ENCODE measurements at regions not wholly inside any gene's neighbourhood (a gene's known extent, or its start where the extent isn't known, plus 50 kb on each side); places are given as distances from the start of the nearest gene placed in this dataset.

DNA sequence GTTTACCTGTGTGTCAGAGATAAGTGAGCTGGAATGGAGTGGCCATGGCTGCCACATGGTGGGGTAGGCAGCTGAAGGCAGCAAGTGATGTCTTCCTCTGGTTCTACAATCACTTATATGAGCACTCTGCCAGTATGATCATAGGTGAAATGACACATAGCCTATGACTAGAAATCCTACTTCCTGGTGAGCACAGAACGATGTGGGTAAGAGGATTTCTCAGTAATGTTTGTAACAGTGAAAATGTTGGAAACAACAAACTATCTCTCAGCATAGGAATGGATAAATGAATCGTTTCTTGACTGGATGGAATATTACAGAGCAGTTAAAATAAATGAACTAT, 187.0 kb upstream of the S1PR3 start:
- H3K9me2 ChIP-seq (replicated peaks; ENCODE audit: insufficient read depth, low read length): no peaks in the 10 kb centered on the region
- no peak overlapping the region for H3K9ac ChIP-seq (ENCODE audit: low read length)
- TF ChIP-seq, protein P1, sequence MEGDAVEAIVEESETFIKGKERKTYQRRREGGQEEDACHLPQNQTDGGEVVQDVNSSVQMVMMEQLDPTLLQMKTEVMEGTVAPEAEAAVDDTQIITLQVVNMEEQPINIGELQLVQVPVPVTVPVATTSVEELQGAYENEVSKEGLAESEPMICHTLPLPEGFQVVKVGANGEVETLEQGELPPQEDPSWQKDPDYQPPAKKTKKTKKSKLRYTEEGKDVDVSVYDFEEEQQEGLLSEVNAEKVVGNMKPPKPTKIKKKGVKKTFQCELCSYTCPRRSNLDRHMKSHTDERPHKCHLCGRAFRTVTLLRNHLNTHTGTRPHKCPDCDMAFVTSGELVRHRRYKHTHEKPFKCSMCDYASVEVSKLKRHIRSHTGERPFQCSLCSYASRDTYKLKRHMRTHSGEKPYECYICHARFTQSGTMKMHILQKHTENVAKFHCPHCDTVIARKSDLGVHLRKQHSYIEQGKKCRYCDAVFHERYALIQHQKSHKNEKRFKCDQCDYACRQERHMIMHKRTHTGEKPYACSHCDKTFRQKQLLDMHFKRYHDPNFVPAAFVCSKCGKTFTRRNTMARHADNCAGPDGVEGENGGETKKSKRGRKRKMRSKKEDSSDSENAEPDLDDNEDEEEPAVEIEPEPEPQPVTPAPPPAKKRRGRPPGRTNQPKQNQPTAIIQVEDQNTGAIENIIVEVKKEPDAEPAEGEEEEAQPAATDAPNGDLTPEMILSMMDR (IDR thresholded peaks at IDR 0.05; ENCODE audit: insufficient read depth, low read length, poor library complexity, severe bottlenecking): no peak
- TF ChIP-seq EZH2phosphoT487 (conservative IDR thresholded peaks at IDR 0.05; ENCODE audit: low read length): no peak
- H3K79me2 ChIP-seq (ENCODE audit: insufficient read depth, low read length): no peaks in the 10 kb centered on the region
- no peaks in the 10 kb centered on the region for H3K36me3 ChIP-seq (ENCODE audit: low read length)
- no peaks in the 10 kb centered on the region for H3K27me3 ChIP-seq (ENCODE audit: low read length)
- H3F3A ChIP-seq (ENCODE audit: insufficient read depth): no peaks in the 10 kb centered on the region
- H3K4me3 ChIP-seq (ENCODE audit: insufficient read depth, low read length, poor library complexity, severe bottlenecking): no peak overlapping the region
- H2AFZ ChIP-seq (ENCODE audit: low read depth, low read length, severe bottlenecking): no peak overlapping the region
- H3K9me3 ChIP-seq (ENCODE audit: insufficient read depth, low read length): no peaks in the 10 kb centered on the region
- no peak overlapping the region for H3K4me2 ChIP-seq (ENCODE audit: low read depth, low read length, poor library complexity, severe bottlenecking)
- H3K27ac ChIP-seq (ENCODE audit: low read depth, low read length): no peak overlapping the region
- H4K20me1 ChIP-seq (ENCODE audit: low read depth, low read length): no peaks in the 10 kb centered on the region

GRCh38 chr9:88805217-88805943, 185.9 kb upstream of the S1PR3 start:
- Histone ChIP-seq H3K9ac (ENCODE audit: low read length) (no peak overlapping the region), H3K9me3 (ENCODE audit: insufficient read depth, low read length) (no peaks in the 10 kb centered on the region), H3F3A (ENCODE audit: insufficient read depth) (no peaks in the 10 kb centered on the region), H3K79me2 (ENCODE audit: insufficient read depth, low read length) (no peaks in the 10 kb centered on the region), H3K27ac (ENCODE audit: low read depth, low read length) (no peak overlapping the region), H2AFZ (ENCODE audit: low read depth, low read length, severe bottlenecking) (no peak overlapping the region), H4K20me1 (ENCODE audit: low read depth, low read length) (no peaks in the 10 kb centered on the region), H3K9me2 (replicated peaks; ENCODE audit: insufficient read depth, low read length) (no peaks in the 10 kb centered on the region), H3K27me3 (ENCODE audit: low read length) (no peaks in the 10 kb centered on the region), H3K4me3 (ENCODE audit: insufficient read depth, low read length, poor library complexity, severe bottlenecking) (no peak overlapping the region), H3K4me2 (ENCODE audit: low read depth, low read length, poor library complexity, severe bottlenecking) (no peak overlapping the region), H3K36me3 (ENCODE audit: low read length) (no peaks in the 10 kb centered on the region)
- TF ChIP-seq, protein P1 (IDR thresholded peaks at IDR 0.05; ENCODE audit: insufficient read depth, low read length, poor library complexity, severe bottlenecking): no peak
- TF ChIP-seq EZH2phosphoT487 (conservative IDR thresholded peaks at IDR 0.05; ENCODE audit: low read length): no peak

GRCh38 chr9:88807426-88807825, 183.8 kb upstream of the S1PR3 start:
- H3F3A ChIP-seq (ENCODE audit: insufficient read depth): no peaks in the 10 kb centered on the region
- no peak overlapping the region for H3K4me3 ChIP-seq (ENCODE audit: insufficient read depth, low read length, poor library complexity, severe bottlenecking)
- no peak overlapping the region for H3K9ac ChIP-seq (ENCODE audit: low read length)
- no peaks in the 10 kb centered on the region for H3K27me3 ChIP-seq (ENCODE audit: low read length)
- H3K79me2 ChIP-seq (ENCODE audit: insufficient read depth, low read length): no peaks in the 10 kb centered on the region
- H3K9me2 ChIP-seq (replicated peaks; ENCODE audit: insufficient read depth, low read length): no peaks in the 10 kb centered on the region
- no peaks in the 10 kb centered on the region for H4K20me1 ChIP-seq (ENCODE audit: low read depth, low read length)
- H3K36me3 ChIP-seq (ENCODE audit: low read length): no peaks in the 10 kb centered on the region
- H3K27ac ChIP-seq (ENCODE audit: low read depth, low read length): no peak overlapping the region
- H2AFZ ChIP-seq (ENCODE audit: low read depth, low read length, severe bottlenecking): no peak overlapping the region
- H3K9me3 ChIP-seq (ENCODE audit: insufficient read depth, low read length): no peaks in the 10 kb centered on the region
- no peak for TF ChIP-seq EZH2phosphoT487 (conservative IDR thresholded peaks at IDR 0.05; ENCODE audit: low read length)
- TF ChIP-seq, protein P1 (IDR thresholded peaks at IDR 0.05; ENCODE audit: insufficient read depth, low read length, poor library complexity, severe bottlenecking): no peak
- no peak overlapping the region for H3K4me2 ChIP-seq (ENCODE audit: low read depth, low read length, poor library complexity, severe bottlenecking)

Measured in SU-DHL-6 (cell line).